ENCODE measurements at regions not wholly inside any gene's neighbourhood (a gene's known extent, or its start where the extent isn't known, plus 50 kb on each side); places are given as distances from the start of the nearest gene placed in this dataset.

DNA sequence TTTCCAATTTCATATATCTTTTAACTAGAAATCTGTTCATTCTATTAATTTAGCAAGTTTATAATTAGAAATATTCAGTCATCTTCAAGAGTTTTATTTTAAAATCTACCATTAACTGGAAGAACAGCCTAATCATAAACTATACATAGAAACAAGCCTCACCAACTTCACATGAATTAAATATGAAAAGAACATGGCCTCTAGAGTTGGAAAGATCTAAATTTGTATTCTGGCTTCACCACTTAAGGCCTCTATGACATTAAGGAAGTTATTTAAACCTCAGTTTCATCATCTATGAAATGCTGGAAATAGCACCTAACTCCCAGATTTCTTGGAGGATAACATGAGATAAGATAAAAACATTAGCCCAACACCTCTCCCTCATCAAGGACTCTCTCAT lies 51.4 kb upstream of the SCN7A start:
- TF ChIP-seq, protein P1, sequence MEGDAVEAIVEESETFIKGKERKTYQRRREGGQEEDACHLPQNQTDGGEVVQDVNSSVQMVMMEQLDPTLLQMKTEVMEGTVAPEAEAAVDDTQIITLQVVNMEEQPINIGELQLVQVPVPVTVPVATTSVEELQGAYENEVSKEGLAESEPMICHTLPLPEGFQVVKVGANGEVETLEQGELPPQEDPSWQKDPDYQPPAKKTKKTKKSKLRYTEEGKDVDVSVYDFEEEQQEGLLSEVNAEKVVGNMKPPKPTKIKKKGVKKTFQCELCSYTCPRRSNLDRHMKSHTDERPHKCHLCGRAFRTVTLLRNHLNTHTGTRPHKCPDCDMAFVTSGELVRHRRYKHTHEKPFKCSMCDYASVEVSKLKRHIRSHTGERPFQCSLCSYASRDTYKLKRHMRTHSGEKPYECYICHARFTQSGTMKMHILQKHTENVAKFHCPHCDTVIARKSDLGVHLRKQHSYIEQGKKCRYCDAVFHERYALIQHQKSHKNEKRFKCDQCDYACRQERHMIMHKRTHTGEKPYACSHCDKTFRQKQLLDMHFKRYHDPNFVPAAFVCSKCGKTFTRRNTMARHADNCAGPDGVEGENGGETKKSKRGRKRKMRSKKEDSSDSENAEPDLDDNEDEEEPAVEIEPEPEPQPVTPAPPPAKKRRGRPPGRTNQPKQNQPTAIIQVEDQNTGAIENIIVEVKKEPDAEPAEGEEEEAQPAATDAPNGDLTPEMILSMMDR (IDR thresholded peaks at IDR 0.05), result no peak
- TF ChIP-seq POLR2A (IDR thresholded peaks at IDR 0.05), result no peak
- H3K4me1 ChIP-seq, result no peaks in the 10 kb centered on the region
- H3K36me3 ChIP-seq (replicated peaks in 1 of 2; ENCODE audit: insufficient read depth in 1 of 2, low read depth in 2 of 2), result no peaks in the 10 kb centered on the region
- no peaks in the 10 kb centered on the region for H3K9me3 ChIP-seq
- H3K27me3 ChIP-seq, result no peaks in the 10 kb centered on the region
- H3K4me3 ChIP-seq, result no peak overlapping the region
- H3K27ac ChIP-seq, result no peak overlapping the region
- intact Hi-C loops (cut with DNase I), result no loop called here
- no peak for ATAC-seq
- DNase-seq, result no peak

Measured in body of pancreas (tissue), 4 donors.